ENCODE measurements at regions not wholly inside any gene's neighbourhood (a gene's known extent, or its start where the extent isn't known, plus 50 kb on each side); places are given as distances from the start of the nearest gene placed in this dataset.

DNA sequence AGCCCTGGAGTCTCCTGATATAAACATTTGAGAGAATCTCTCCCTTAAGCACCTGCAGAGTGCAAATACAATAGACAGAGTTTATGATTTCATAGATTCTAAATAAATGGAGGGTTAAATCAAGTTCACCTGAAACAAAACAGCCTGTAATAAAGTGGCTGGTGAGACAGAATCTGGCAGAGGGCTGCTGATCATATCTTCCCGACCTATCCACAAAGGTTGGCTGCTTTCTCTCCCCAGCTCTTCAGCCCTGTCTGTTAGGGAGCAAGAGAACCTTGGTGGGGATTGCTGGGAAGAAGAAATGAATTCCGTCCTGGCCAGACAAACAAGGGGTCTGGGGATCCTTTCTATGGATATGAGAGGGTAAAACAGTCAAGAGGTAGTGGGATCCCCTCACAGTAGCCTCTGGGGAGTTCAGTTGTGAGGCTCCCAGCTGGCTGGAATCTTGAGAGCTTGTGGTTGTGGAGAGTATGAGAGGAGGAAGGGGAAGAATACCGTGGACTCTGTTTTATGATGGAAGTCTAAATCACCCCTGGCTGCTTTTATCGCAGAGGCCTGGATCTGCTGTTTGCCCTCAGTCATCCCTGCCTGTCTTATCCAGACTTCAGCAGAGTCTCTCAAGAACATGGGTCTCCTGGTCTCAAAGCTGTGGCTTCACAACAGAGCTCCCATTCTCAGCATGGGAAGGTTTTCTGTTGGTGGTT is 451.3 kb downstream of the NTRK3 start:
- no peak for TF ChIP-seq GATA3 (IDR thresholded peaks at IDR 0.05; ENCODE audit: low read depth, low read length)
- TF ChIP-seq GATA2 (IDR thresholded peaks at IDR 0.05; ENCODE audit: low read depth, low read length) = peak; percentile 62

DNA sequence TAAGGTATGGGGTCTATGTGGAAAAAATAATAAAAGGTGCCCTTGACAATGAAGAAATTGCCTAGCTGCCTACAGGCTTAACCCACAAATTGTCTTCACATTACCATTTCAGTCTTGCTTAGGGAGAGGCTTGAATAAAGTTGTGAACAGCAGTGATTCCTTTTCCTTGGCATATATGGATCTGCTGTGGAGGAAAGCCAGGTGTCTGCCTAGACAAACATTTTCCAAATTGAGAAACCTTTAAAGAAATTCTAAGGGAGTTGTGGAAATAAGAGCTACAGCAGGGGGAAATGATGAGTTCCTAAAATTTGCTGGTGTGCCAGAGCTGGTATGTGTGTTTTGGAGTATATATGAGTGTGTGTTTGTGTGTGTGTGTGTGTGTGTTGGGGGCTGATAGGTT is 452.1 kb downstream of the NTRK3 start:
- TF ChIP-seq GATA3 (IDR thresholded peaks at IDR 0.05; ENCODE audit: low read depth, low read length) = no peak
- TF ChIP-seq GATA2 (IDR thresholded peaks at IDR 0.05; ENCODE audit: low read depth, low read length) = no peak

DNA sequence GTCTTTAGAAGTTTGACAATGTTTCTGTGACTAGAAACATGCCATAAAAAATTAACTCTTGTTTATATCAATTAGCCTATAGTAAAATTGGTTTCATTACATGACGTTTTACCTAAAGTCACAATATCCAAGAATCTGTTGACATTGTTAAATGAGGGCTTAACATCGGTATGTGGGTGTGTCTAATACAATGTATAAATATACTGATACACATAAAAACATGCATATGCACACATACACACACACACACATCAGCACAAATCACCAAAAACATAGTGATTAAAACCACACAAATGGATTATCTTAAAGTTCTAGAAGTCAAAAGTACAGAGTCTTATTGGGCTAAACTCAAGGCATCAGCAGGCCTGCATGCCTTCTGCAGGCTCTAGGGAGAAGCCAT is 456.7 kb downstream of the NTRK3 start:
- TF ChIP-seq GATA3 (IDR thresholded peaks at IDR 0.05; ENCODE audit: low read depth, low read length) = no peak
- TF ChIP-seq GATA2 (IDR thresholded peaks at IDR 0.05; ENCODE audit: low read depth, low read length) = no peak

DNA sequence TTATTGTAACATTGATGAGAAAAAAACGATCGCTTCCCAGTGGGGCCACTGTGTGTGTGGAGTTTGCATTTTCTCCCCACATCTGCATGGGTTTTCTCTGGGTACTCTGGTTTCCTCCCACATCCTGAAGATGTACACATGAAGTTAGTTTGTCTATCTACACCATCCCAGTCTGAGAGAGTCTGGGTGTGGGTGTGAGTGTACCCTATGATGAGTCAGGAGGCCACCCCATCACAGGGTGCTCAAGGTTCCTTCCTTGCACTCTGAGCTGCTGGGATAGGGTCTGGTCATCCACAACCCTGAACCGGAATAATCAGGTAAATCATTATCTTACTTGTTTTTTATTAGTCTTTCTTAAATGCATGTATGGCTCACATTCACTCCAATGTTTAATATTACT is 457.1 kb downstream of the NTRK3 start:
- TF ChIP-seq GATA3 (IDR thresholded peaks at IDR 0.05; ENCODE audit: low read depth, low read length) = no peak
- no peak for TF ChIP-seq GATA2 (IDR thresholded peaks at IDR 0.05; ENCODE audit: low read depth, low read length)

DNA sequence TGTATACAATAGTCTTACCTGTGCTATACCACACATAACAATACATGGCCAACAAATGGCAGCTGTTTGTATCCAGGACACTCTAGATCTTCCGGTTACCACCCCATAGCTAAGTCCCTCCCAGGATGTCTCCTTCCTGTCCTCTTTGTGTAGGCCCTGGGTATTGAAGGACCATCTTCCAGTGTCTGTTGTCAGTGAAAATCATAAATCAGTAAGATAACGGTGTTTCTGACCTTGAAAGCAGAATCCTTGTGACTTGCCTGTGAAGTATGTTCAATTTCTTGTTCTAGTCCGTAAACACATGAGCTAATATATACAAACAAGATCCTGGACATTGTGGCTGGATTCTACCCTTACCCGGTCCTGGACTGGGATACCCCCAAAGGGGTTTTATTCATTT is 462.8 kb downstream of the NTRK3 start:
- no peak for TF ChIP-seq GATA2 (IDR thresholded peaks at IDR 0.05; ENCODE audit: low read depth, low read length)

DNA sequence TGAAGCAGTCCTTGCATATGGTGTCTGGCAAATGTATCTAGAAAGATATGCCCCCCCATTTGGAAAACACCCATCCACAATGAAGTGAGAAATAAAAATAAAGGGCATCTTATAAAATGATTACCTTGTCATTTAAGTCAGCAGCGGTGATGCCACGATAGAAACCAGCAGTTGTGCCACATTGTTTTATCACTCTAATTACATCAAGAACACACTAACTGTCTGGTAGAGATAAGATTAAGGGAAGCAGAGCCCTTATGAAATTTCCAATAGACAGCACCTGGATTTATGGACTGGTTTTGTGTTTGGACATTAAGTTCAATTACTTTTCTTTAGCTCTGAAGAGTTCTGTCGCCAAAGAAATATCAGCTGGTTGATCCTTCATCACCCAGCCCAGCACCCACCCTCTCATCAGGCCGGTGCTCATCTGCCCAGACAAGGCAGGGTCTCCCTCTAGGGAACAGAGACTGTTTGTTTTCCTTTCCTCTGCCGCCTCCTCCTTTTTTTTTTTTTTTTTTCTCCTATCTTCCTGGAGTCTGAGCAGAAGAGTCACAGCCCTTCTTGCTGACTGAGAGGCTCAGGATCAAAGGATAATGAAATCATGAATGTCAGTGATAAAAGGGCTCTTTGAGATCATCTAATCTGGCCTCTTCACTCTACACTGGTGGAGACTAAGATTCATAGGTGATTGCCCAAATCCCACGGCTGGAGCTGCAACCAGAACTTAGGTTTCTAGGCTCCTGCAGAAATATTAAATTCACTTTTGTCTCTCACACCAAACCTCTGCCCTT is 464.1 kb downstream of the NTRK3 start:
- TF ChIP-seq GATA2 (IDR thresholded peaks at IDR 0.05; ENCODE audit: low read depth, low read length) = peak; percentile 88
- TF ChIP-seq GATA3 (IDR thresholded peaks at IDR 0.05; ENCODE audit: low read depth, low read length) = peak; percentile 93

DNA sequence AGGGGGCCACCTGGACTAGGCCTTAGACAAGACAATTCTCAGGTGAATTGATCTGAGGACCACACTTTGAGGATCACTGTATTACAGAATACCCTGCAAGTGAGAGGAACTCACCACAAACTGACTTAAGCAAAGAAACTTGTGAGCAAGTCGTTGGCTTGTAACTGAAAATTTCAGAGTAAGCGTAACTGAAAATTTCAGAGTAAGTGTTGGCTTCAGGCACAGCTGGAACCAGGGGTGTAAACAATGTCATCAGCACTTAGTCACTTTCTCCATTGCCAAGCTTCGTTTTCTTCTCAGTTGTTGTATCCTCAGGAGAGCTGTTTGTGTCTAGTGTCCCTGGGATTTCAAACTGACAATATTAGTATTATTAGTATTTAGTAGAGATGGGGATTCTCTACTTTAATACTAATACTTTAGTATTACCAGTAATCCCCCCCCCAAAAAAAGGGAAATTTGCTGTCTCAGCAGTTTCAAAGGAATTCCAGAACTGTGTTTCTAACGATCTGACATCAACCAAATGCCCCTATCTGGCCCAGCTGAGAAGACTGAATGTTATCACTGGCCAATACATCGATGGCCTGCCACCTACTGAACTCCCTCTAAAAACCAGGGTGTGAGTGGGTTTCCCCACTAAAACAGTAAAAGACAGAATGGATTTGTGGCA is 474.4 kb downstream of the NTRK3 start:
- no peak for TF ChIP-seq GATA3 (IDR thresholded peaks at IDR 0.05; ENCODE audit: low read depth, low read length)
- no peak for TF ChIP-seq GATA2 (IDR thresholded peaks at IDR 0.05; ENCODE audit: low read depth, low read length)

DNA sequence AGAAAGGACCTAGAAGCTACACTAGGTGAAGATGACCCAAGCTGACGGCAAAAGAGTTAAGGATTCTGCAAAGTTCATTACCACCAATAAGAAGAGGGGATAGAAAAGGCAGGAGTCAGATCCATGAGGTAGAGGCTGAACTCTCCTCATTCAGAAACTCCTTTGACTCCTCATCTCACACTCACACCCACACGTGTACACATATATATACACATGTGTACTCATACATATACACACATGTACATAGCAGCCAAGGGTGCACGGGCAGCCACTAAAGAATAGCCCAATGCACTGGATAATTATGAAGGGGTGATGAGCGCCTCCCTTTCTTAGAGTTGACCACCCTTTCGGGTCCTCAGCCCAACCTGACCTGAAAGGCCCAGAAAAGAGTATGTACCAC is 476.8 kb downstream of the NTRK3 start:
- TF ChIP-seq GATA3 (IDR thresholded peaks at IDR 0.05; ENCODE audit: low read depth, low read length) (no peak), GATA2 (IDR thresholded peaks at IDR 0.05; ENCODE audit: low read depth, low read length) (no peak)

DNA sequence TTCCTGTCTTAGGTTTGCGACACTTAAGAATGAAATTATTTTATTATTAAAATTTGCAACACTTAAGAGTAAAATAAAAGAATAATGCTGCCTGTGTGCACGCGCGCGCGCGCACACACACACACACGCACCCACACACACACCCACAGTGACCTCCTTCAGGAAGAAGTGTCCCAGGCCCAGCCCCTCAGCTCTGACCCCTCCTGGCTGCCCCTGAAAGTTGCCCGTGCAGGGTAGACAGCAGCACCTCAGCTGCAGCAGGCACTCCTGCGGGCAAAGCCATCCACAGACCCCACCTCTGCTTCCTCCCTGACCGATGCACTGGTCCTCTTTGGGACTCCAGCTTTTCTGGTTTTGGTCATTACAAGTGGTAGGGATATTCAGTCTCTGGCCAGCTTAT is 478.2 kb downstream of the NTRK3 start:
- TF ChIP-seq GATA2 (IDR thresholded peaks at IDR 0.05; ENCODE audit: low read depth, low read length) (no peak), GATA3 (IDR thresholded peaks at IDR 0.05; ENCODE audit: low read depth, low read length) (no peak)

DNA sequence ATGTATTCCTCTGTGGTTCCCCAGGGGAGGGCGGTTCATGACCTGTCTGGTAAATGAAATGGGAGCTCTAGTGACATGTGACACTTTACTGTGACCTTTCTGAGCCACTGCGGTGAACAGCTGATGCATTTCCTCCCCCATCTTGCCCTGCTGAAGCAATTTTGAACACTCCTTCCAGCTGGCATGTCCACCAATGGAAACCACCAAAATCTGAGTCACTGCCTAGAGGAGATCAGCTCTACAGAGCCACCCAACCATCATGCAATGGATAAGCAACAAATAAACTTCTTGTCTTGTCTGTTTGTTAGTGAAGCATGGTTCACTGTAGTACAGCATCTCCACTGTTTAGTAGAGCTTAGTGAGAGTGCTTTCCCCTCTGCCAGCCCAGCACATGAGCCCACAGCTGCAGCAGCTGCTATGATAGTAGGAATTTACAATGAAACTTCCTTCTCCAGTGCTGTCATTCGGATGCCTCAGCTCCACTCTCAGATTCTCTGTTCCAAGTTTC is 479.4 kb downstream of the NTRK3 start:
- TF ChIP-seq GATA2 (IDR thresholded peaks at IDR 0.05; ENCODE audit: low read depth, low read length) (no peak), GATA3 (IDR thresholded peaks at IDR 0.05; ENCODE audit: low read depth, low read length) (no peak)

DNA sequence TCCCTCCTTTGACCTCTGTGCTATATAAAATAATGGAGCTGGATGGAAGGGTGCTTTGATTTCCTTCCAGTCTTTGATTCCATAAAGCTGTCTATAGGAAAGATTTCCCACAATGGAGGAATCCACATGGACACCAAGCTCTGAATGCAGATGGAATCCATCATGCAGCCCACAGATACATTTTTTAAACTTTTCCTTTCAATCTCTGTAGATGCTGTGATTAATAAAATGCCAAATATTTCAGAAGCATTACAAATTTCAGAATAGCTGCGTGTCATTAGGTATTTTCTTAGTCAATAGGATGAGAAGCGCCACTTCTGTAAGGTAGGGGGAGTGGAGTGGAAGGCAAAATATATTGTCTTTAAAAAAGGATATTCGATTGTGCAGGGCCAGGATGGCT is 489.0 kb downstream of the NTRK3 start:
- TF ChIP-seq GATA3 (IDR thresholded peaks at IDR 0.05; ENCODE audit: low read depth, low read length) (no peak), GATA2 (IDR thresholded peaks at IDR 0.05; ENCODE audit: low read depth, low read length) (no peak)

DNA sequence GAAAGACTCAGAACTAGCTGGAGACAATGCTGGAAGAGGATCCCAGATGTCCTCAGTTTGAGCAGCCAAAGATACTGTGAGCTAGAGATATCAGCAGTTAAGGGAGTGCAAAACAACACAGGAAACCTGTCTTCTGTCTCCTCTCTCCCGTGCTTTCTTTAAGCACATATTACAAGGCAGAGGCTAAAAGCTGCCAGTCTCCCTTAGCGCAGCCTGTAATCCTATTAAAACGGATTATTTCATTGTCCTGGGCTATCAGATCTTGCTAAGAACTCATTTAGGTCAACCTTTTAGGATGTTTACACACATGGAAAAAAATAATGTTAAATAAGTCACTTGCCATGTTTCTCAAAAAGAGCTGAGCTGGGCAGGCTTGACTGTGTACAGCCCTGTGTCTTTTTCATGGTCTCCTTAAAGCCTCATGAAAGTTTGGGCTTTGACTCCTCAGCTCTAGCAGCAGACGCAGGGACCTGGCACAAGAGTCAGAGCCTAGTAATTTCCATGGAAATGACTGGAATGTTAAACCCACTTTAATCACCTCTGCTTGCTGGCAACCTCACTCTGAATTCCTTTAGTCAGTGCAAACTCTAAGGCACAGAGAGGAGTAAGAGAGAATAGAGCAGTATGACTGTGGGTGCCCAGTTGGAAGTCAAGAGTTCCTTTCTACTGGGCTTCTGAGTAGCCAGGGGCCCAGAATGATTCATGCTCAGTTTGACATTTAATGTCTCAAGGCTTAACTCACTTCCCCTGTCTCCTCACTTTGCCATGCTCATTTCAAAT is 491.9 kb downstream of the NTRK3 start:
- no peak for TF ChIP-seq GATA2 (IDR thresholded peaks at IDR 0.05; ENCODE audit: low read depth, low read length)
- TF ChIP-seq GATA3 (IDR thresholded peaks at IDR 0.05; ENCODE audit: low read depth, low read length) = no peak

DNA sequence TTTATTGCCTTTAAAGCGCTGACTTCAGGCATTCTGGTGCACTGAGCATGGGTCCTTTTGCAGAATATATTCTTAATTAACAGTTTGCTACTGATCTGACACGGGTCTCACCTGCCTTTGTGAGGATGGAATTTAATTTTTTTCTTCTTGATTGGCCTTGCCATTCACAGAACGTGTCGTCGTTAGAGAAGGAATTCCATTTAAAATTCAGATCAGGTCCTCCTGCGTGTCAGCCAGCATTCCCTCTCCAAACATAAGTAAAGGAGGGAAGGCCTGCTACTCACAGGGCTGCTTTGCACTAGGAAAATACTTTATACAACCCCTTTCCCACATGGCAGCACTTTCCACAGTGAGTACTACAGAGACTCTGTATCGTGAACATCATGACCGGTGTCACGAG is 492.7 kb downstream of the NTRK3 start:
- TF ChIP-seq GATA2 (IDR thresholded peaks at IDR 0.05; ENCODE audit: low read depth, low read length) (no peak), GATA3 (IDR thresholded peaks at IDR 0.05; ENCODE audit: low read depth, low read length) (no peak)

Measured in SH-SY5Y (cell line).